GM21447 (cell line): ENCODE measurements at regions not wholly inside any gene's neighbourhood (a gene's known extent, or its start where the extent isn't known, plus 50 kb on each side); places are given as distances from the start of the nearest gene placed in this dataset.
"Not testable (repeated sequence)": the region's sequence is repeated elsewhere in the genome, so short reads cannot be mapped to it uniquely, and the experiment has no call there.

Experiments
- ATAC-seq: cut with Tn5 transposase; IDR thresholded peaks from one replicate; pipeline ENCODE4 v1.9.1; 2021; ENCODE audit not compliant: unreplicated experiment

GRCh38 chr3:170660139-170660538 lies 74.3 kb upstream of the SLC7A14 start:
- ATAC-seq, result no peak

GRCh38 chr3:170657312-170657711 lies 71.4 kb upstream of the SLC7A14 start:
- ATAC-seq, result no peak

GRCh38 chr3:170656284-170656683 lies 70.4 kb upstream of the SLC7A14 start:
- ATAC-seq, result no peak

GRCh38 chr3:170653801-170654200 lies 67.9 kb upstream of the SLC7A14 start:
- no peak for ATAC-seq

- ATAC-seq, result no peak
Measured at GRCh38 chr3:170651260-170651845, 65.5 kb upstream of the SLC7A14 start.

GRCh38 chr3:170650557-170650956 lies 64.7 kb upstream of the SLC7A14 start:
- not testable (repeated sequence) for ATAC-seq

- no peak for ATAC-seq
Measured at GRCh38 chr3:170644711-170645110, 58.8 kb upstream of the SLC7A14 start.

- ATAC-seq, result no peak
Measured at GRCh38 chr3:170643831-170644230, 58.0 kb upstream of the SLC7A14 start.

GRCh38 chr3:170642882-170643601 lies 57.2 kb upstream of the SLC7A14 start:
- ATAC-seq, result no peak

GRCh38 chr3:170641510-170642236 lies 55.8 kb upstream of the SLC7A14 start:
- no peak for ATAC-seq

GRCh38 chr3:170640737-170641171 lies 54.9 kb upstream of the SLC7A14 start:
- ATAC-seq, result no peak

GRCh38 chr3:170638988-170639387 lies 53.1 kb upstream of the SLC7A14 start:
- no peak for ATAC-seq

GRCh38 chr3:170637306-170637705 lies 51.4 kb upstream of the SLC7A14 start:
- ATAC-seq, result no peak

- no peak for ATAC-seq
Measured at GRCh38 chr3:170636400-170636973, 50.6 kb upstream of the SLC7A14 start.
